Kidney tubule cell (primary cell): ENCODE measurements at regions not wholly inside any gene's neighbourhood (a gene's known extent, or its start where the extent isn't known, plus 50 kb on each side); places are given as distances from the start of the nearest gene placed in this dataset.
"Not testable (repeated sequence)": the region's sequence is repeated elsewhere in the genome, so short reads cannot be mapped to it uniquely, and the experiment has no call there.

Source experiments
- DNase-seq: peaks from one replicate; pipeline ENCODE4 v3.0.0-alpha.2; 2018; ENCODE audit warnings: low spot score

DNA sequence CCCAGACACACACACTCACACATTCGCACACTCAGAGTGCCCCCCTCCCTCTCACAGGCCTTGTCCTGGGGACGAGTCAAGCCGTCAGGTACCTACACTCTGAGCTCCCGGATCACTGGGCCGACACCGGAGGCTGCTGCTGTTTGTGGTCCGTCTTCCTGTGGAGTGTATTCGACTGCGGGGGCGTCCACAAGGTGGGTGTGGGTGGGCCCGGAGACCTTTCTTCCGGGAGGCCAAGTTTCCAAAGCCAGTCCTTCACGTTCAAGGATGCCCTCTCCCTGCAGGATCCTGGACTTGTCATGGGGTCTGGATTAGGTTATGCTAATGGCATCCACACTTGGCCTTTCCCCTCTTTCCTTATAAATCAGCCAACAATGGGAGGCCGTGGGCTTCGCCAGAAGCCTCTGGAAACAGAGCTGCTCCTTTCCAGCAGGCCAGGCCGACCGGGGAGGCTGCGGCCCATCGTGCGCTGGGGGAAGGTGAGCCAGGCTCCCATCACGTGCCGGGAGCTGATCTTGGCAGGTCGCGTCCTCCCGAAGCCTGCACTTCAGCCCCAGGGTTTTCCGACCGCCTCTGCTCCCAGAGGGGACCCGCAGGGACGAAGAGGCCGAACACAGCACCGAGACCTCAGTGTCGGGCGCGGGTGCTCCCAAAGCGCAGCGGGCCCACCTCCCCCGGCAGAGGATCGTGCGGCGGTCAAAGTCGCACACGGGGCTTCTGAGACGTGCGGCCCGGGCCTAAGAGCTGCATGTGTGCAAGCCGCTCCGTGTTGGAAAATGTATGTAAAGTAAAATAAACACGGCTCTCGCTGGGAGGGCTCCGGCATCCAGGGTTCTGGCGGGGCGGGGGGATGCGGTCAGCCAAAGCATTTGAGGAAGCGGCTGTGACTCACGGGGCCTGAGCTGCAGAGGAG, 196.5 kb upstream of the ZNF469 start:
- DNase-seq: peak; percentile 19

DNA sequence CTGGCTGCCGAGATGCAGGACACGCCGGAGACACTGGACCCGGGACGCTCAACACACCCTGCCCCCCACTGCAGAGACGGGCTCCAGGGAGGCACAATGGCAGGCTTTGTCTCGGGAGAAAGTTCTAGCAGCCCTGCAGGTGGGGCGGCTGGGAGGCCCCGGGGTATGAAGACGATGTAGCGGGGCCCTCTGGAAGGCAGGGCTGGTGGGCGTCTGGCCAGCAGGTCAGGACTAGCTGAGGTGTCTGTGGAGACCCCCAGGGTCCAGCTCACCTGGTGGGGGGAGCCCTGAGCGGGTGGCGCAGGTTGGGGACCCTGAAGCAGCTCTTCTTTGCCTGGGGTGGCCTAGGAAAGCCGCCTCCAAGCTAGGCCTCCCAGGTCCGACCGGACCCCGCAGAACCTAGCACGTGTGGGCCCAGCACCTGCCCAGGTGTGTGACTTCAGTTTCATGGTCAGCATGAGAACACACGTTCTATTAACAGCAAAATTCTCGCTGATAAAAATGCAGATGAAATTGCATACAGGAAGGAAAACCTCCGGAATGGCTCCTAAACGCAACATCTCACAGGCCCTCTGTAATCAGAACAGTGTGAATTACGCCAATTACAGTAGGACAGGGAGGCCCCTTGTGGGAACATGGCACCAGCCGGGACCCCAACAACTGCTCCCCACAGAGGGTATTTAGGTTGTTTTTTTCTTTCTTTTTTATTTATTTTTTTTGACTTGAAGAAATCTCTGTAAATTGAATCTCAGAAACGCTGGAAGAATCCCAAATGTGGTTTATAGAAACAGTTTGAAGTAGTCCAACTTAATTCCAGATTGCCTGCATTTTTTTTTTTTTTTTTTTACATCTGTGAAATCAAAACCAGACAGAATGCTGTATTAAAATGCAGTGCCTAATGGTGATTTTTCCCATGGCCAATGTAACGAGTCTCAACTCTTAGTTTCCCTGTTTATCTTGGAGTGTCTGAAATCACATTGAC, 195.6 kb upstream of the ZNF469 start:
- not testable (repeated sequence) for DNase-seq

DNA sequence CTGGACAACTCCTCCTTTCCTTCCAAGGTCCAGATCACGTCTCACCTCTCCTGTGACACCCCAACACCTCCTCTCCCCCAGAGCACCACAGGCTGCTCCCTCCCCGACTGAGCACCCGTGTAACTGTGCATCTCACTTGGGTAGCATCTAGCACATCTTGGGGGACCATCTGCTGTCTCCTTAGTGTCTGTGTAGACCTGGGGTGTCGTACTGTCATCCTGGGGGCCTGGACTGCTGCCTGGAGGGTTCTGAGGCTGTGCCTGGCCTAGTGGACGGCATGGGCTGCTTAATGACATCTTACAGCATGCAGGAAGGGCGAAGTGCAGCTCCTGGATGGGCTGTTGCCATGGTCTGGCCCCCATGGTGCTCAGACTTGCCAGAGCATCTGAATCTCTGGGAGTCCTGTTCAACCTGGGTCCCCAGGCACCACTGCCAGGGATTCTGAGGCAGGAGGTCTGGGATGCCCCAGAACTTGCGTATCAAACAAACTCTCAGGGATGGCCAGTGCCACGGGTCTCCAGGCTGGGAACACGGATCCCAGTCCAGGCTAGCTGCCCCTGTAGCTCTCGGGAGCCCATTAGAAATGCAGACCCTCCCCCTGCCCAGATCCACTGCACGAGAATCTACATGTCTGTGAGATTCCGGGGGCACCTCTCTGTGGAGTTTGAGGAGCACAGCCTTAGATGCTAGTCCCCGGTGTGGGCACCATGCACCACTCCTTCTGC, 194.4 kb upstream of the ZNF469 start:
- DNase-seq: not testable (repeated sequence)

DNA sequence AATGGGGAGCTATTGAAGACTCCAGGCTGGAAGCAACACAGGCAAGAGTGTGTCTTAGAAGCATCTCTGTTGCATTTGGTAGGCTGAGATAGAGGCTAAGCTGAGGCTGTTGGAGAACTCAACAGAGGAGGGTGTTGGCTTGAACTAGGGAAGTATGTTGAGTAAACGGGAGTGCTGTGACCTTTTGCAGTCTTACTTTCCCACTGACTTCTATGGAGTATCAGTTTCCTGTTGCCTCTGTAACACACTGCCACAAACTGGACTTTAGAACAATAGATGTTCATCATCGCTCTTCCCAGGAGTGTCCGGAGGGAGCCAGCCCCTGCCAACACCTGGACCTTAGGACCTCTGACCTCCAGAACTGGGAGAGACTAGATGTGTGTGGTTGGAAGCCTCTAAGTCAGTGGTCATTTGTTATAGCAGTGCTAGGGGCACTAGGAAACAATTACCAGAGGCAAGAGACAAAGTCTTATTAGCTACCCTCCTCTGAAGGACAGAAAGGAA, 192.1 kb upstream of the ZNF469 start:
- not testable (repeated sequence) for DNase-seq

DNA sequence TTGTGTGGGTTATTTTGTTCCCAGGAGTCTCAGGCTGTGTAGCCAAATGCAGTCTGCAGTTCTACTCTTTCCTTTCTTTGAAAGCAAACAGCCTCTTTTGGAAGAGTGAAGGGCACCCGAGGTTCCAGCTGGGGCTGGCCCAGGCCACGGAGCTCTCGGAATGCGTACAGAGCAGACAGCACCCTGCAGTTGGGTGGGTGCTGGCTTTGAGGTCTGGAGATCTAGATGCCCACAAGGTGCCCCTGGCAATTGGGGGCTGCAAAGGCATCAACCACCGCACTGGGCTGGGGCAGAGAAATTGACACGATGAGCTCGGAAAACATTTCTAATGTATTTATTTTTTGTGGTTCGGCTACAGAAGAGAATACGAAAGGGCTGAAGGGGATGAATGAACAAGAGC, 191.6 kb upstream of the ZNF469 start:
- DNase-seq: not testable (repeated sequence)

DNA sequence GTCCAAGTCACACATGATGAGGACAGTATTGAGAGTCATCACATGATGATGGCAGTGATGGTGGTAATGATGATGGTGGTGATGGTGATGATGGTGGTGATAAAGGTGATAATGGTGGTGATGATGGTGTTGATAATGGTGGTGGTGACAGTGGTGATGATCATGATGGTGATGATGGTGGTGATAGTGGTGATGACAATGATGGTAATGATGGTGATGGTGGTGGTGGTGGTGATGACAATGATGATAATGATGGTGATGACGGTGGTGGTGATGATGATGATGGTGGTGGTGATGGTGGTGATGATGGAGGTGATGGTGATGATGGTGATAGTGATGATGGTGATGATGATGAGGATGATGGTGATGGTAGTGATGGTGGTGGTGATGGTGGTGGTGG, 190.2 kb upstream of the ZNF469 start:
- no peak for DNase-seq

DNA sequence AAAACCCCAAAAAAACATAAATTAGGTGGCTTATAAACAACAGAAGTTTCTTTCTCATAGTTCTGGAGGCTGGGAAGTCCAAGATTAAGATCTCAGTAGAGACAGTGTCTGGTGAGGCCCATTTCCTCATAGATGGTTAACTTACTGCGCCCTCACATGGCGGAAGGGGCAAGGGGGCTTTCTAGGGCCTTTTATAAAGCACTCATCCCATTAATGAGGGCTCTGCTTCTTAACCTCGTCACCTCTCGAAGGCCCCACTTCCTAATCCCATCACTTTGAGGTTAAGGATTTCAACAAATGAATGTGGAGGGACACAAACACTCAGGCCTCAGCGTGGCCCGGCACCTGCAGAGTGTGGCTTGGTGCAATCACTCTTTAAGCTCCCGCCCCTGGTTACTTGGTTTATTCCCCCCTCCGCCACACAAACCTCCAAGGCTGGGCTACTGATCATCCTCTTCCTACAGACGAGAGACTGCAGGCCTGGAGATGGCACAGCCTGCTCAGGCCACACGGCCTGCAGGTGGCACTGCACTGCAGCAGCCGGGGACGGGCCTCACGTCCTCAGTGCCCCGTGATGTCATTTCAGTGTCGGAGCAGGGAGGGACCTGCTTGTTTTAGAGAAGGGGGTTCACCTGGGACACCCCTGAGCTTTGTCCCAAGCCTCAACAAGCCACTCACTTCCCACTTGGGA, 188.9 kb upstream of the ZNF469 start:
- peak; percentile 72 for DNase-seq

DNA sequence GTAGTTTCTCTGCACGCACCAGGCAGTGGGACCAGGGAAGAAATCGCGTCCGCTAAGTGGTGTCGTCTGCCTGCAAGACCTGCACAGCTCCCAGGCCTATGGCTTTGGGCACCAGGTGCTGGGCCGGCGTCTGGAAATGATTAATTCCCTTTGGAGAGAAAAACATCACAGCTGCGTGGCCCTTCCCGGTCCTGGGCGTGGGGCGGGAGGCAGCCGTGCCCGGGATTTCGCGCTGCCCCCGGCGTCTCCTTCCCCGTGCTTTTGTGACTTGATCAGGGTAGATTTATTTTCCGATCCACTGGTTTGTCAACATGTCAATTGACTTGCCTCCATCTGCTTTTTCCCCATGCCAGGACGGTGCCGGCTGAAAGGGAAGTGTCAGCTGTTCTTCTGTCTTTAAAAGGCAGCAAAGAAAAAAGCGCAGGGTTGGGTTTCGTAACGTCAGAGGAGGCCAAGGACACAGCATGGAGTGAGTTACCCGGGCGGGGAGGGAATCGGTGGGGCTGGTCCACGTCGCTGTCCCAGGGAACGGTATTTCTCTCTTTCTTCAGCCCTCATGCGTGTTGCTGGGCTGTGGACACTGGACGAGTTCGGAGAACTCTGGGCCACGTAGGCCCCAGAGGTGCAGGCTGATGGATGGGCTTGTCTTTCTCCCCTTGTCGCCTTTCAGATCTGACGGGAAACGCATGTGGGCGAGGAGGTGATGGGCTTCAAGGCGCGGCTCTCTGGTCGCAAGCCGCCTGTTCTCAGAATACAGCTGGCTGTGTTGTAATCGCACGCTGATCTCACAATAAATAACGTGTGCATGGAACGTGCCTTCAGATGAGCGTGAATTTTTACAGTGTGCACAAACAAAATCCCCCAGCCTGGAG, 188.1 kb upstream of the ZNF469 start:
- DNase-seq: peak; percentile 61

DNA sequence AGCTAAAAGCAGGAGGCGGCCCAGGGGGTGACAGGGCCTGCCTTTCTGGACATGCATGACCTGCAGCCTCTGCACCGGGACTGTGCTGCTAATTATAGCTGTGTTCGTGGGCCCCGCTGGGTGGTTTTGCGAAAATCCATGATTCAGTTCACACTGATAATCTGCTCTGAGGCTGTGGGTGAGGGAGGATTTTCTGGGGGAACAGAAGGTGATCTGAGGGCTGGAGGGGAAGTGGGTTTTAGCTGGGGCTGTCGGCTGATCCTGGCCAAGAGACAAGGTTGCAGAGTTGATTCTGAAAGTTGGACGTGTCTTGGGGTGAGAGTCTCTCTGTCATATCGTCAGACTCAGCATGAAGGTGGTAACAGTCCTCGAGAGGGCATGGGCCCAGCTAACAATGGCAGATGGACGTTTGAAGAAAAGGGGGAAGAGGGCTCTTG, 187.5 kb upstream of the ZNF469 start:
- no peak for DNase-seq

DNA sequence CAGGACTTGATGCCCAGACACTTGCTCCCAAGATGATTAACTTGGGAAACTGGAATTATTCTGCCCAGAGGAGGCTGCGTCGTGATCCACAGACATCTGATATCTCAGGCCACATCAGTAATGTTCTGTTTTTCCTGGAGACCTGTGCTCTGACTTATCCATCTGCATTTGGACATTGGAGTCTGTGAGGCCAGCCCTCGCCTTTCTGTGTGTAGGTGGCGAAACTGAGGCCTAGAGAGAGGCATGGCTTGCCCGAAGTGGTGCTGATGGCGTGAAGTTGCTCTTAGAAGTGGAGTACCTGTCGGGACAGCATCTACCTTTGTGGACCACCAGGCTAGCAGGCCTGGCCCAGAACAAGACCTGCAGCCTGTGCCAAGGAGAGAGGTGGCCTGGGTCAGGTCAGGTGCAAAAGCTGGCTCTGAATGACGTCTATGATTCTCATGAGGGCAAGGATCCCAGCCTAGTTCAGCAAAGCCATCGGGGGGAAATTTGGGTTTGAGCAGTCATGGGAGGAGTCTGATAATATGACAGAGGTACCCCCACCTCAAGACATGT, 186.8 kb upstream of the ZNF469 start:
- DNase-seq: no peak

DNA sequence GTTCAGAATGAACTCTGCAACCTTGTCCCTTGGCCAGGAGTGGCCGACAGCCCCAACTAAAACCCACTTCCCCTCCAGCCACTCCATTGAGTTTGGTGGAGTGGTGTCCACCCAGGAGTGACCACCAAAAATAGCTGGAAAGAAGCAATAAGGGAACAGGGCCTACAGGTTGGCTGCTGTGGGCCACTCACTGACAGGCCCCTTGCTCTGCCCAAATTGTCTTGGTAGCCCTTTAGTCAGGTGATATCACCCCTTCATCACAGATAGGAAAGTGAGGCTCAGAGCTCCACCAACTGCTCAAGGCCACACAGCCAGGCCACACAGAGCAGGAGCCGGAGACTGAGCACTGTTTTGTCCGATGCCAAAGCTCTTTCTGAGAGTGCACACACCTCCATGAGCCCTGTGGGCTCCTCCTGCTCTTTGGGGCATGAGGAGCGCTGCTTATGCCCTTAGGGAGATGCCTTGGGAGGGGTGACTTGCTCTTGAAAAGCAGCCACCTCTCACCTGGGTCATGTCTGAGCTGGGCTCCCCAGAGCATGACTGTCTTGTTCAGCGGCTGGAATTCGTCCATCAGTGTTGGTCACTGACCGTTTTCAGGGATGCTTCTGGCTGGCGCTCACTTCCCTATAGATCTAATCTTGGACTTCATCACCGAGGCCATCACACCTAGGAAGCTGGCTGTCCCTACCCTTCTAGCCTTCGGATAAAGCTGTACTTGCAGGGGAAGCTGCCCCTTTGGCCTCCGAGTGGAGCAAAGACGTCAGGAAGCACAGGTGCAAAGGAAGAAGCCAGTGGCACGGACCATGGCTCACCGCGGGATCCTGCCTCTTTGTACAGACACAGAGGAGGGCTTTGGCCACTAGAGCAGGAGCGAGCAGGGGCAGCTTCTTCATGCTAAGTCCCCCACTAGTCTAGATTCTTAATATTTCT, 186.0 kb upstream of the ZNF469 start:
- DNase-seq: peak; percentile 15

DNA sequence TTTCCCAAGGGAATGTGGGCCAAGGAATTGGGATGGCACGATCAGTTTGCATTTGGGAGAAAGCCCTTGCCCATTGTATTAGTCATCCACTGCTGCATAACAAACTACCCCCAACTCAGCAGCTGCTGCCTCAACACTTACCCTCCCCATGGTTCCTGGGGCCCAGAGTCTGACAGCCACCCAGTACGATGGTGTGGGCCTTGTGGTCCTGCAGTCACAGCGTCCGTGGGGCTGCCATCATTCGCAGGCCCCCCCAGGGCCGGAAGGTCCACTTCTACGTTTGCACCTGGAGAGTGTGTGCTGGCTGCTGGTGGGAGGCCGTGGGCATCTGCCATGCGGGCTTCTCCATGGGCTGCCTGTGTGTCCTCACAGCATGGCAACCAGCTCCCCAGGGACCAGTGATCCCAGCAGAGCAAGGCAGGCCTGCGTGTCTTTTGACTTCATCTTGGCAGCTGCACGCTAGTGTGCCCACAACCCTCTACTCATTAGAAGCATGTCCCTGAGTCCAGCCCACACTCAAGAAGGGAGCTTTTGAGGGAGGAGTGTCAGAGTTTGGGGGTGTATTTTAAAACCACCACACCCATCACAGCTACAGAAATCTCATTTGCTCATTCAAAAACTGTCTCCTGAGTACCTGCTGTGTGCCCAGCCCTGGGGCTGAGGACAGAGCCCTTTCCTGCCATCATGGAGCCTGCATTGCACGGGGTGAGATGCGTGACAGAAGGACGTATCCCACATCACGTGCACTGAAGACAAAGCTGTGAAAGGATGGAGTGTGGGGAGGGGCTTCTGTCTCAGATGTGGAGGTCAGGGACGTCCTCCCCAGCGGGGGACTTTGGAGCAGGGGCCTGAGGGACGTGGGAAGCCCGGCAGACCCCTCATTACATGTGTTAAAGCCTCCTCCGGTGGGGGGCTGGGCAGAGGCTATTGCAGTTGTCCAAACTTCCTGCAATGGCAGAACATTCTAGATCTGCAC, 185.0 kb upstream of the ZNF469 start:
- DNase-seq: no peak

DNA sequence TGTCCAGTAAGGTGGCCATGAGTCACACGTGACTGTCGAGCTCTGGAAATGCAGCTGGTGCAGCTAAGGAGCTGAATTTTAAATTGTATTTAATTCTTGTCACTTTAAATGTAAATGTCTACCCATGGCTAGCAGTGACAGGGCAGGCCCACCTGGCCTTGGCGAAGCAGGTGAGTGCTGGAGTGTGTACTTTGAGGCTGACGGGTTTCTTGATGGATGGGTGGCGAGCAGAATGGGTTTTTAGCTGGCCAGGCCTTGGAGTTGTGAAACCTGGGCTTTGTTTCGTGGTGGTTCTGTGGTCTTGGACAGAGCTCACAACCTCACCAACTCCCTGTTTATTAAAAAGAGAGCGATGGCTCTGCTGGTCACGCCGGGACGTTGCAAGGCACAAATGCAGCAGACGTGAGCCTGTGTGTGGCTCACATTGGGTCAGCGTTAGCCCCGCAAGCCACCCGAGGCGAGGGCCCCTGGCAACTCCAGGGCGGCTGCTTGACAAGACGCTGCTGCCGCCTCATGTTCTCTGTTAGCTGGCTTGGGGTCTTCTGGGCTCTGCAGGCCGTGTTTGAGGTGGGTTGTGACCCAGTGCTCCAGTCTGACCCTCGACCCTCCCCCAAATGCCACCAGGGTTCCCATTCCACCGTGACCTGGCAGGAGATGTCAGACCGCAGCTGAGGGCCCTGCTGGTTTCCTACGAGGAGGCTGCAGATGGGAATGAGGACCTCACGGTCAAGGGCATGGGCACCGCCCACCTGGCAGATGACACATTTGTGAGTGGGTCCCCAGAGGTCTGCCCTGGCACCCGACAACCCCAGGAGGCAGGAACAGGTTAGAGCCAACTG, 184.1 kb upstream of the ZNF469 start:
- not testable (repeated sequence) for DNase-seq

DNA sequence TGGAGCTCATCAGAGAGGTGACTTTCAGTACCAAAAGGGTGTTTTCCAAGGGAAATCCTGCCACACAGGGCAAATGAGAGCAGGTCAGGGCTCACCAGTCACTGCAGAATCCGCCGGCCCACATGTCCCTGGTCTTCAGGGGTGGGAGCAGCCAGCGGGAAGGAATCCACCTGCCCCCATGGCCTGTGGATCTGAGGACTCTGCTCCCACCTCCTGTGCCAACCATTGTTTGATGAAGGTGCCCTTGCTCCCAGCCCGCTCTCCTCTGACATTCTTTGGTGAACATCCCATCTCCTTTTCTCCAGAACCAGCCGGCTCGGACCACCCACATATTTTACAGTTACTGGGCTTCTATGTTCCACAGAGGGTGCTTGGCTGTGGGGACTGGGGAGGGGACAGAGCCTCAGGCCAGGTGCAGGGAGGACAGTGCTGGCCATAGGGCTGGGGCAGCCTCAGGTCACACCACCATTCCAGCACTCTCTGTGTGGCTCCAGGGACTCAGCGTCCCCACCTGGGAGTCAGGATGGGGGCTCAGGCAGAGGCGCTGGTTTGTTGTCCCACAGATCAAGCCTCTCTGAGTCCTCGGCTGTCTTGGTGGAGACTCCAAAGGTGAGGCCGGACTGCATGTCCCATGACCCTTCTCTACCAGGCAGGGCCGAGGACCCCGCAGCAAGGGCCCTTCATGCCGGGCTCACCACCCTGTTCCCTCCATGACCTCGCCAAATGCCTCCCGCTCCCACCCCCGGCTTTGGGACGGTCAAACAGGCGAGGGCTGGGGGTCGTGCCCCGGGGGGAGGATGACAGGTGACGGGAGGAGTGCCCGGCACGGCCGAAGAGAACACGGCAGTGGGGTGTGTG, 183.2 kb upstream of the ZNF469 start:
- DNase-seq: not testable (repeated sequence)

DNA sequence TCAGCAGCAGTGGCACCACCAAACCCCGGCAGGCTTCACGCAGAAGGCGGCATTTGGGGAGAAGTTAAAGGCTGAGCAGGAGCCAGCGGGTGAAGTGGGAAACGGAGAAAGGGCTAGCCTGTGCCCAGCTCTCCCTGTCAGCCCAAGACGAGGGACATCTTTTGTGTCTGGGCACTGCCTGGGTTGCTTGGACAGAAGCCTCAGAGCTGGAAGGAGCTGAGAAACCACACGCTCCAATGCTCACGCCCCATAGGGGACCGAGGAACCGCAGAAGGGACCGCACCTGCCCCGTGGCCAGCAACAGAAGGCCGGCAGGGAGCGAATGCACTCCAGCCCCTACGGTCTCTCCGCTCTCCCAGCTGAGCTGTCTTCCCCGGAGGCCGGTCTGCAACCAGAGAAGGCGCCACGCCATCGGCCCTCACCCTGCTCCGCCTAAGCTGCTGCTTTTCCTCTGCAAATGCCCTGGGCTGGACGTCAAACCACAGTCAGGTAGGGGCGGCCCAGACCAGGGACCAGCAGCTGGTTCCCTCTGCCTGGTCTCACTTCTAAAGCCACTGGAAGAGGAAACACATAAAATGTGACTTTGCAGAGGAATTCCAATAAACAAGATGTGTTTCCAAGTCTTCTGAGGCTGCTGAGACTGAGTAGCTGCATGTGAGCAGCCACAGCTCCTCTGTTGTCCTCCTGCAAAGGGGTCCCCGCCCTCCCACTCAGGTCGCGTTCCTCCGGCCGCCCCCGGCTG, 182.4 kb upstream of the ZNF469 start:
- not testable (repeated sequence) for DNase-seq
